ENCODE measurements at regions not wholly inside any gene's neighbourhood (a gene's known extent, or its start where the extent isn't known, plus 50 kb on each side); places are given as distances from the start of the nearest gene placed in this dataset.

DNA sequence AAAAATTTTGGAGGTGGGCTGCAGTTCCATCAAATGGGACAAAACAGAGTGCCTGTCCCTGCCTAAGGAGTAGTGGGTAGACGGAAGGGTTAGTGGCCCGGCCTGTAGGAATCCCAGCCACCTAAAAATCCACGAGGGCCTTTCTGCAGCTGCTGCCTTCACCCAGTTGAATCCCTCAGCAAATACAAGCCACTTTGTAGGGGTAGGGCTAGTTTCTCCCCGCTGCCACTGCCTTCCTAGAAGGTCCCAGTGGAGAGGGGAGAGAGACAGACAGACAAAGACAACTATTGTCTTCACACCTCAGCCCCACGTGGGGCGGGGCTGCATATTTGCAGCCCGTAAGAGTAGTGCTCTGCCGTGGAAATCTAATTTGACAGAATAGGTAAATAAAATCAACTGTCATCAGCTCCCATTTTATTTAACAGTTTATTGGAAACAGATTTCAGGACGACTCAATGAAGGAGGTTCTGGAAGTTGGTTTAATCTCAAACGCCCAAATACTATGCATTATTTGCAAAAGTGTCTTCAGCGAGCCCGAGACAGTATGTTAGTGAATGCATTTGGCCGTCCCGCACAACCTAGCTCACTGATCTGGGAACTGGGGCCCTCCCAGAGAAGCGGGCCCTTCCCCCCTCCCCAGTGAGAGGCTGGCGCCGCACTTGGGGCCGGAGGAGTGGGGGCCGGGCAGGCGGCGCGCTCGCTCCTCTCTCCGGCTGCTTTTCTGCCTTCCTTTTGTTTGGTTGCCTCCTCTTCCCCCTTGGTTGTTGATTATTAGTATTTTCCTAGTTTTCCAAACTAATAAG is 67.6 kb upstream of the TBCA start:
- H3K27ac Mint-ChIP-seq = no peak overlapping the region
- H3K27me3 Mint-ChIP-seq = peaks cover 55% of the 10 kb centered on the region
- no peak overlapping the region for H3K4me3 Mint-ChIP-seq
- H3K9me3 Mint-ChIP-seq = no peaks in the 10 kb centered on the region
- no peak for DNase-seq
- H3K4me1 Mint-ChIP-seq = peaks cover 7% of the 10 kb centered on the region
- ChIA-PET CTCF (interaction anchor here (1.2 kb wide), 1 partner anchor 360 kb away, joined by 3 read pairs; no protein-coding TSS in a partner anchor), POLR2A (no interaction called here)
- no peaks in the 10 kb centered on the region for H3K36me3 Mint-ChIP-seq (ENCODE audit: low read depth)

- Mint-ChIP-seq H3K27me3 (peaks cover 50% of the 10 kb centered on the region), H3K27ac (no peak overlapping the region), H3K4me3 (no peak overlapping the region), H3K36me3 (ENCODE audit: low read depth) (no peaks in the 10 kb centered on the region), H3K4me1 (peaks cover 7% of the 10 kb centered on the region), H3K9me3 (no peaks in the 10 kb centered on the region)
- POLR2A ChIA-PET = no interaction called here
- CTCF ChIA-PET = no interaction called here
- DNase-seq = no peak
Measured at GRCh38 chr5:77842243-77842642, 66.1 kb upstream of the TBCA start.

DNA sequence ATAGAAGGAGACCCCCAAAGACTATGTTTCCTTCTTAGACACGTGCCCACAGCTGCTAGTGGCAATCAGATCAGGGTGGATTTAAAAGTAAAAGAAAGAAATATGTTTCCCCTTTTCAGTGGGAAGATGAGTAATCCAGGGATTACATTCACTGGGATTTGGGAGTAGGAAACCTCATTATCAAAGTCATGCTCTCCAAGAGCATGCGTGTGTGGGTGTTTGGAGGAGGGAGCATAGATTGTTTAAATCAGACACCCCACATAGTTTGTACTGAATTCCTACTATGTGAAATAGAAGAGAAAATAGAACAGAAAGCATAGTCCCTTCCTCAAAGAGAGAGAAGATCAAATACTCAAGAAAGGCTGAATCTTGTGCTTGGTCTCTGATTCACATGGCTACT is 65.5 kb upstream of the TBCA start:
- DNase-seq = no peak
- POLR2A ChIA-PET = no interaction called here
- Mint-ChIP-seq H3K27ac (no peak overlapping the region), H3K4me1 (peaks cover 7% of the 10 kb centered on the region), H3K4me3 (no peak overlapping the region), H3K36me3 (ENCODE audit: low read depth) (no peaks in the 10 kb centered on the region), H3K27me3 (peaks cover 47% of the 10 kb centered on the region), H3K9me3 (no peaks in the 10 kb centered on the region)
- CTCF ChIA-PET = no interaction called here

GRCh38 chr5:77840930-77841329 is 64.8 kb upstream of the TBCA start:
- no peaks in the 10 kb centered on the region for H3K36me3 Mint-ChIP-seq (ENCODE audit: low read depth)
- peaks cover 7% of the 10 kb centered on the region for H3K4me1 Mint-ChIP-seq
- CTCF ChIA-PET = no interaction called here
- POLR2A ChIA-PET = no interaction called here
- H3K4me3 Mint-ChIP-seq = no peak overlapping the region
- no peak overlapping the region for H3K27ac Mint-ChIP-seq
- no peaks in the 10 kb centered on the region for H3K9me3 Mint-ChIP-seq
- DNase-seq = no peak
- peaks cover 46% of the 10 kb centered on the region for H3K27me3 Mint-ChIP-seq

DNA sequence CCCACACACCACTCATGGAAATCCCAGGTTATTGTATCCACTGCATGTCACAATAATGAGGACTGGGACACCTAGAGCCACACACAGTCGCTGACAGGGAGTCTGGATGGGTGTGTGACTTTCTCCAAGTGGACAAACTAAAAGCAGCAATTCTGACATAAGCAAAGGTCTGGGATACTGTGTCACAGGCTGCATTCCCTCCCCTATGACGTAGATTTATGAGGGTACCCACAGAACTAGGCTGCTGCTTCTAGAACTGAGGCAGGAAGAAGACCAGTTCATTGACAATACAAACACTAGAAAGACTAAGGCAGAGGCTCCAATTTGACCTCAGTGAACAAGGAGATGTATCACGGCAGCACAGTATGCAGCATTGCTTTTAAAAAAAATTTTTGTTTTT is 63.6 kb upstream of the TBCA start:
- CTCF ChIA-PET = no interaction called here

DNA sequence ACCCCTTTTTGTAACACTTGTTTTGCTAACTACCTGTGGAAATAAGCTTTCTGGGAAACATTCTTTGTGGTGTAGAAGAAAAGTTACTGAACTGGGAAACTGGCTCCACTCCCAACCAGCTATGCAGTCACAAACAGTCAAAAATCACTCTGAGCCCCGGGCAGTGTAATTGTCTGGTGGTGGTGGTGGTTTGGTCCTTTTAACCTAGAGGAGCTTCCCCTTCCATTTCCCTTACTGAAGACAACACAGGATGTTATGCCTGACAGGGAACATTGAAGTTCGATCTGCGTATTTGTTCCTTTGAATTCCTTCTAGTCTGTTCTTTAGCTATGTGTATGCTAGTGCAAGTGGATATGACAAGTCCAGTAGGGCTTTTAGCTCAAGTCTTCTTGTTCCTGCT is 56.8 kb upstream of the TBCA start:
- POLR2A ChIA-PET = no interaction called here

More for the DNA sequence above, 63.6 kb upstream of the TBCA start:
- Mint-ChIP-seq H3K27me3 (peaks cover 37% of the 10 kb centered on the region), H3K36me3 (ENCODE audit: low read depth) (no peaks in the 10 kb centered on the region), H3K9me3 (no peaks in the 10 kb centered on the region), H3K4me3 (no peak overlapping the region), H3K27ac (no peak overlapping the region), H3K4me1 (peaks cover 4% of the 10 kb centered on the region)
- DNase-seq = no peak
- POLR2A ChIA-PET = no interaction called here

GRCh38 chr5:77832166-77832770 is 56.1 kb upstream of the TBCA start:
- ChIA-PET CTCF (interaction anchor here (0.5 to 0.9 kb wide), 2 partner anchors 57 to 121 kb away, joined by 3 to 4 read pairs; no protein-coding TSS in a partner anchor), POLR2A (no interaction called here)
- H3K4me3 Mint-ChIP-seq = no peak overlapping the region
- H3K27ac Mint-ChIP-seq = no peak overlapping the region
- DNase-seq = no peak
- peaks cover 44% of the 10 kb centered on the region for H3K27me3 Mint-ChIP-seq
- H3K9me3 Mint-ChIP-seq = no peaks in the 10 kb centered on the region
- no peaks in the 10 kb centered on the region for H3K4me1 Mint-ChIP-seq
- no peaks in the 10 kb centered on the region for H3K36me3 Mint-ChIP-seq (ENCODE audit: low read depth)

More for the DNA sequence above, 56.8 kb upstream of the TBCA start:
- peaks cover 42% of the 10 kb centered on the region for H3K27me3 Mint-ChIP-seq
- H3K4me3 Mint-ChIP-seq = no peak overlapping the region
- H3K36me3 Mint-ChIP-seq (ENCODE audit: low read depth) = no peaks in the 10 kb centered on the region
- H3K4me1 Mint-ChIP-seq = no peaks in the 10 kb centered on the region
- CTCF ChIA-PET = interaction anchor here (0.6 to 0.9 kb wide), 2 partner anchors 120 to 455 kb away, joined by 3 to 4 read pairs; no protein-coding TSS in a partner anchor
- no peak for DNase-seq
- no peak overlapping the region for H3K27ac Mint-ChIP-seq
- H3K9me3 Mint-ChIP-seq = no peaks in the 10 kb centered on the region

- Mint-ChIP-seq H3K27ac (no peak overlapping the region), H3K4me1 (no peaks in the 10 kb centered on the region), H3K27me3 (peaks cover 51% of the 10 kb centered on the region), H3K4me3 (no peak overlapping the region), H3K36me3 (ENCODE audit: low read depth) (no peaks in the 10 kb centered on the region), H3K9me3 (no peaks in the 10 kb centered on the region)
- no peak for DNase-seq
- POLR2A ChIA-PET = no interaction called here
- CTCF ChIA-PET = interaction anchor here (1.8 kb wide), 1 partner anchor 10 kb away, joined by 6 read pairs; no protein-coding TSS in a partner anchor
Measured at GRCh38 chr5:77828445-77828844, 52.3 kb upstream of the TBCA start.

Data from activated CD4-positive, alpha-beta T cell treated with anti-CD3 and anti-CD28 coated beads, Interleukin-2, amount 10 ng/mL, durations not matched to agents 7 days and 5 days (primary cell).